ENCODE measurements at regions not wholly inside any gene's neighbourhood (a gene's known extent, or its start where the extent isn't known, plus 50 kb on each side); places are given as distances from the start of the nearest gene placed in this dataset.

DNA sequence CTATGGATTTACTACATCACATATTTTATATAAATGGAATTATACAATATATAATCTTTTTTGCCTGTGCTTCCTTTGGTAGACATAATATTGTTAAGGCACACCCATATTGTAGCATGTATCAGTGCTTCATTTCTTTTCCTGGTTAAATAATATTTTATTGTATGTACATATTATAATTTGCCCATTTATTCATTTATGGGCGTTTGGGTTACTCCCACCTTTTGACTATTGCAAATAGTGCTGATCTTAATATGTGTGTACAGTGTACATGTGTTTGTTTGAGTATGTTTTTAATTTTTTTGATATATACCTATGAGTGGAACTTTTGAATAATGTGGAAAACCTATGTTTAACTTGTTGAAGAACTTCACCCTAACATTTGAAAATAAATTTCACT is 804.2 kb downstream of the DHX35 start:
- no peak for DNase-seq
- Histone ChIP-seq H3K4me1 (ENCODE audit: control insufficient read depth in 2 of 3, insufficient read depth in 2 of 3, low read depth in 1 of 3, low read length in 3 of 3) (no peaks in the 10 kb centered on the region), H3K9me3 (ENCODE audit: control insufficient read depth in 2 of 3, insufficient read depth in 1 of 3, low read length in 3 of 3) (peaks cover 0 to 10% (median 3%) of the 10 kb centered on the region in 3 donors), H3K4me3 (ENCODE audit: low read length in 3 of 3) (no peak overlapping the region), H3K27me3 (ENCODE audit: control insufficient read depth, insufficient read depth, low read length) (no peaks in the 10 kb centered on the region), H3K27ac (ENCODE audit: low read depth in 2 of 2, low read length in 2 of 2) (no peak overlapping the region), H3K9ac (ENCODE audit: low read length in 3 of 3) (no peak overlapping the region), H3K36me3 (ENCODE audit: control insufficient read depth in 2 of 3, insufficient read depth in 3 of 3, low read length in 3 of 3) (no peaks in the 10 kb centered on the region)
- FAIRE-seq, result no peak
- TF ChIP-seq, protein P1, sequence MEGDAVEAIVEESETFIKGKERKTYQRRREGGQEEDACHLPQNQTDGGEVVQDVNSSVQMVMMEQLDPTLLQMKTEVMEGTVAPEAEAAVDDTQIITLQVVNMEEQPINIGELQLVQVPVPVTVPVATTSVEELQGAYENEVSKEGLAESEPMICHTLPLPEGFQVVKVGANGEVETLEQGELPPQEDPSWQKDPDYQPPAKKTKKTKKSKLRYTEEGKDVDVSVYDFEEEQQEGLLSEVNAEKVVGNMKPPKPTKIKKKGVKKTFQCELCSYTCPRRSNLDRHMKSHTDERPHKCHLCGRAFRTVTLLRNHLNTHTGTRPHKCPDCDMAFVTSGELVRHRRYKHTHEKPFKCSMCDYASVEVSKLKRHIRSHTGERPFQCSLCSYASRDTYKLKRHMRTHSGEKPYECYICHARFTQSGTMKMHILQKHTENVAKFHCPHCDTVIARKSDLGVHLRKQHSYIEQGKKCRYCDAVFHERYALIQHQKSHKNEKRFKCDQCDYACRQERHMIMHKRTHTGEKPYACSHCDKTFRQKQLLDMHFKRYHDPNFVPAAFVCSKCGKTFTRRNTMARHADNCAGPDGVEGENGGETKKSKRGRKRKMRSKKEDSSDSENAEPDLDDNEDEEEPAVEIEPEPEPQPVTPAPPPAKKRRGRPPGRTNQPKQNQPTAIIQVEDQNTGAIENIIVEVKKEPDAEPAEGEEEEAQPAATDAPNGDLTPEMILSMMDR (IDR thresholded peaks at IDR 0.05; ENCODE audit: borderline replicate concordance, extremely low read depth, insufficient read depth), result no peak
- intact Hi-C loops (cut with DNase I), result no loop called here

DNA sequence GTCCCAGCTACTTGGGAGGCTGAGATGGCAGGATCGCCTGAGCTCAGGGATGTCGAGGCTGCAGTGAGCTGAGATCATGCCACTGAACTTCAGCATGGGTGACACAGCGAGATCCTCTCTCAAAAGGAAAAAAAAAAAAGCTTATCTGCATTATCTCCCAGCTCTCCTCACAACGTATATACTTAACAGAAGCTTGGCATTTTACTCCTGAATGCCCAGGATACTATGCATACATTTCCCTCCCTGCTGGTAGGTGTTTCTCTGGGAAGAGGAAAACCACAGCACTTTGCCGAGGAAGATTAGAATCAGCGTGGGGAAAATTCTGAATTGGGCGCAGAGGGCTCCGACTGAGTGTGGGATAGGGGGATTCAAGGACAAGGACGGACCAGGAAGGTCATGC is 800.6 kb downstream of the DHX35 start:
- no peak overlapping the region for H3K9ac ChIP-seq (ENCODE audit: low read length in 3 of 3)
- H3K9me3 ChIP-seq (ENCODE audit: control insufficient read depth in 2 of 3, insufficient read depth in 1 of 3, low read length in 3 of 3), result peaks cover 0 to 3% (median 0%) of the 10 kb centered on the region in 3 donors
- no peaks in the 10 kb centered on the region for H3K27me3 ChIP-seq (ENCODE audit: control insufficient read depth, insufficient read depth, low read length)
- no peak for FAIRE-seq
- no peak overlapping the region for H3K27ac ChIP-seq (ENCODE audit: low read depth in 2 of 2, low read length in 2 of 2)
- no peak for DNase-seq
- no peaks in the 10 kb centered on the region for H3K4me1 ChIP-seq (ENCODE audit: control insufficient read depth in 2 of 3, insufficient read depth in 2 of 3, low read depth in 1 of 3, low read length in 3 of 3)
- intact Hi-C loops (cut with DNase I), result no loop called here
- TF ChIP-seq, protein P1 (IDR thresholded peaks at IDR 0.05; ENCODE audit: borderline replicate concordance, extremely low read depth, insufficient read depth), result no peak
- H3K4me3 ChIP-seq (ENCODE audit: low read length in 3 of 3), result no peak overlapping the region
- H3K36me3 ChIP-seq (ENCODE audit: control insufficient read depth in 2 of 3, insufficient read depth in 3 of 3, low read length in 3 of 3), result no peaks in the 10 kb centered on the region

DNA sequence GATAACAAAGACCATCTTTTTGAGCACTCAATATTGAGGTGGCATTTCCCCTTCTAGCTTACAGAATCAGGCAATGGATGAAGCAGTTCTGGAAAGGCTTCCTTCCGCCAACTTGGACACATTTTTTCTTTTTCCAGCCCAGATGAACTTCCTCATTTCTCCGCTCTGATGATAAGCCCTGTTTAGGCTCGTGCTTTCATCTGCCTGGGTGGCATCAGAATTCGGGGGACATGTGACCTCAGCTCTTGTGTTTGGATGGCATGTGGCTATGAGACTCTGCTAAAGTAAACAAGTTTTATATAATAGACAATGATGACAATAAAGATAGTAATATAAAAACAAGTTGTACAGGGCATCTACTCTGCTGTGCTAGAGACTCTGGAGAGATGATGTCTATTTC is 796.7 kb downstream of the DHX35 start:
- Histone ChIP-seq H3K27ac (ENCODE audit: low read depth in 2 of 2, low read length in 2 of 2) (no peak overlapping the region), H3K4me3 (ENCODE audit: low read length in 3 of 3) (no peak overlapping the region), H3K9me3 (ENCODE audit: control insufficient read depth in 2 of 3, insufficient read depth in 1 of 3, low read length in 3 of 3) (no peaks in the 10 kb centered on the region), H3K4me1 (ENCODE audit: control insufficient read depth in 2 of 3, insufficient read depth in 2 of 3, low read depth in 1 of 3, low read length in 3 of 3) (no peaks in the 10 kb centered on the region), H3K36me3 (ENCODE audit: control insufficient read depth in 2 of 3, insufficient read depth in 3 of 3, low read length in 3 of 3) (no peaks in the 10 kb centered on the region), H3K27me3 (ENCODE audit: control insufficient read depth, insufficient read depth, low read length) (no peaks in the 10 kb centered on the region), H3K9ac (ENCODE audit: low read length in 3 of 3) (no peak overlapping the region)
- TF ChIP-seq, protein P1 (IDR thresholded peaks at IDR 0.05; ENCODE audit: borderline replicate concordance, extremely low read depth, insufficient read depth), result no peak
- intact Hi-C loops (cut with DNase I), result no loop called here
- FAIRE-seq (no peak), DNase-seq (no peak)

DNA sequence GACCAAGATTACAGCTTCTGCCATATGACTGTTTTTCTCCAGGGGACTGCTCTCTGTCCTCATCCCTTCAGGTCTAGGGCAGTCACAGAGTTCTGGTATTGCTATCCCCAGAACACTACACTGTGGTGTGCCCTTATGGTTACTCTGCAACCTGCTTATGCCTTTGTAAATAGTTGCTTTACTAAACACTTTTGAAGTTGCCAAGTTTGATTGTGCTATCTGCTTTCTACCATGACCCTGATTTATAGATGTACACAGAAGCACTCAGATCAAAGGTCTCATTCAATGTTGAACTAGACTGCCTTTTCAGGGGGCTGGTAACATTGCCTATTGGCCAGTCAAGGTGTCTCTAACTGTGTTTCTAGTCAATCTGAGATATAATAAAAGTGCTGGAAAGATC is 794.7 kb downstream of the DHX35 start:
- Histone ChIP-seq H3K9ac (ENCODE audit: low read length in 3 of 3) (no peak overlapping the region), H3K4me1 (ENCODE audit: control insufficient read depth in 2 of 3, insufficient read depth in 2 of 3, low read depth in 1 of 3, low read length in 3 of 3) (no peaks in the 10 kb centered on the region), H3K9me3 (ENCODE audit: control insufficient read depth in 2 of 3, insufficient read depth in 1 of 3, low read length in 3 of 3) (no peaks in the 10 kb centered on the region), H3K4me3 (ENCODE audit: low read length in 3 of 3) (no peak overlapping the region), H3K27ac (ENCODE audit: low read depth in 2 of 2, low read length in 2 of 2) (no peak overlapping the region), H3K27me3 (ENCODE audit: control insufficient read depth, insufficient read depth, low read length) (no peaks in the 10 kb centered on the region), H3K36me3 (ENCODE audit: control insufficient read depth in 2 of 3, insufficient read depth in 3 of 3, low read length in 3 of 3) (no peaks in the 10 kb centered on the region)
- FAIRE-seq (no peak), DNase-seq (no peak)
- intact Hi-C loops (cut with DNase I), result no loop called here
- TF ChIP-seq, protein P1 (IDR thresholded peaks at IDR 0.05; ENCODE audit: borderline replicate concordance, extremely low read depth, insufficient read depth), result no peak

All from kidney (tissue), 13 donors.